CD4-positive, alpha-beta T cell treated with Interleukin-15 for 1 hour (primary cell): ENCODE measurements at regions not wholly inside any gene's neighbourhood (a gene's known extent, or its start where the extent isn't known, plus 50 kb on each side); places are given as distances from the start of the nearest gene placed in this dataset.
"Not testable (repeated sequence)": the region's sequence is repeated elsewhere in the genome, so short reads cannot be mapped to it uniquely, and the experiment has no call there.

Experiments
- DNase-seq: peaks from one replicate; pipeline ENCODE4 v3.0.0-alpha.2; 2020

GRCh38 chr18:1760901-1761300 lies 810.4 kb downstream of the METTL4 start:
- no peak for DNase-seq

- DNase-seq: no peak
Measured at GRCh38 chr18:1774261-1774660, 797.0 kb downstream of the METTL4 start.

- no peak for DNase-seq
Measured at GRCh38 chr18:1777843-1778242, 793.5 kb downstream of the METTL4 start.

- no peak for DNase-seq
Measured at GRCh38 chr18:1778496-1779178, 792.7 kb downstream of the METTL4 start.

- DNase-seq: no peak
Measured at GRCh38 chr18:1779587-1779986, 791.7 kb downstream of the METTL4 start.

- no peak for DNase-seq
Measured at GRCh38 chr18:1784113-1784512, 787.2 kb downstream of the METTL4 start.

GRCh38 chr18:1785980-1786379 lies 785.3 kb downstream of the METTL4 start:
- not testable (repeated sequence) for DNase-seq

GRCh38 chr18:1796636-1797035 lies 774.7 kb downstream of the METTL4 start:
- DNase-seq: no peak

GRCh38 chr18:1797235-1797634 lies 774.1 kb downstream of the METTL4 start:
- no peak for DNase-seq

- DNase-seq: no peak
Measured at GRCh38 chr18:1805521-1805920, 765.8 kb downstream of the METTL4 start.

GRCh38 chr18:1806884-1807615 lies 764.3 kb downstream of the METTL4 start:
- no peak for DNase-seq

- DNase-seq: no peak
Measured at GRCh38 chr18:1811282-1811681, 760.0 kb downstream of the METTL4 start.

- DNase-seq: no peak
Measured at GRCh38 chr18:1825296-1825695, 746.0 kb downstream of the METTL4 start.

- no peak for DNase-seq
Measured at GRCh38 chr18:1840878-1841277, 730.4 kb downstream of the METTL4 start.

GRCh38 chr18:1846640-1847039 lies 724.7 kb downstream of the METTL4 start:
- DNase-seq: no peak

GRCh38 chr18:1848716-1849115 lies 722.6 kb downstream of the METTL4 start:
- DNase-seq: no peak

- no peak for DNase-seq
Measured at GRCh38 chr18:1849386-1849785, 721.9 kb downstream of the METTL4 start.

- not testable (repeated sequence) for DNase-seq
Measured at GRCh38 chr18:1857281-1857680, 714.0 kb downstream of the METTL4 start.

- DNase-seq: no peak
Measured at GRCh38 chr18:1861473-1861872, 709.8 kb downstream of the METTL4 start.

- DNase-seq: no peak
Measured at GRCh38 chr18:1865869-1866268, 705.4 kb downstream of the METTL4 start.

GRCh38 chr18:1872274-1872673 lies 699.0 kb downstream of the METTL4 start:
- no peak for DNase-seq

- no peak for DNase-seq
Measured at GRCh38 chr18:1875219-1875618, 696.1 kb downstream of the METTL4 start.

GRCh38 chr18:1884623-1885022 lies 686.7 kb downstream of the METTL4 start:
- no peak for DNase-seq

- DNase-seq: no peak
Measured at GRCh38 chr18:1891641-1892040, 679.7 kb downstream of the METTL4 start.

- no peak for DNase-seq
Measured at GRCh38 chr18:1892191-1892590, 679.1 kb downstream of the METTL4 start.
